K562 (cell line): ENCODE measurements at regions not wholly inside any gene's neighbourhood (a gene's known extent, or its start where the extent isn't known, plus 50 kb on each side); places are given as distances from the start of the nearest gene placed in this dataset.

Experiments used
- ASH1L ChIP-seq: fragments of 450-650 bp; IDR thresholded peaks from 2 replicates; pipeline ENCODE4 v1.6.1; 2018; ENCODE audit warnings: borderline replicate concordance, mild to moderate bottlenecking, low read depth; ENCODE audit not compliant: partially characterized antibody
- BRD9 ChIP-seq: fragments of 450-650 bp; IDR thresholded peaks from 2 replicates; pipeline ENCODE4 v1.6.1; 2018; ENCODE audit warnings: low read depth; ENCODE audit not compliant: partially characterized antibody
- HSF4 ChIP-seq: fragments of 250-450 bp; sonication (Bioruptor Pico); IDR thresholded peaks from 2 replicates; pipeline ENCODE4 v2.1.2; 2022; ENCODE audit warnings: mild to moderate bottlenecking, moderate library complexity, borderline replicate concordance
- MEF2A ChIP-seq: IDR thresholded peaks from 2 replicates; pipeline ENCODE4 v1.6.1; 2011; ENCODE audit warnings: low read depth, mild to moderate bottlenecking, low read length, moderate library complexity; ENCODE audit not compliant: control insufficient read depth
- NR2C2 ChIP-seq, 2 experiments: fragments of 200-800 bp in 1 of 2; sonication (Bioruptor generic) in 1 of 2; sonication (generic) in 1 of 2; formaldehyde crosslinking in 1 of 2; IDR thresholded peaks; 2 replicates each; pipeline versions ENCODE4 v1.6.1 to v1.8.0; 2016 to 2022; ENCODE audit warnings: mild to moderate bottlenecking in 1 of 2, missing compliant biosample characterization in 1 of 2, missing genetic modification characterization in 1 of 2, missing genetic modification reagents in 1 of 2
- XRCC5 ChIP-seq: fragments of 200-400 bp; formaldehyde crosslinking; IDR thresholded peaks from 2 replicates; pipeline ENCODE4 v1.6.1; 2017; ENCODE audit warnings: low read depth, mild to moderate bottlenecking, low read length
- ZC3H4 ChIP-seq: sonication (generic); formaldehyde crosslinking; IDR thresholded peaks from 2 replicates; pipeline ENCODE4 v1.9.0; 2021; ENCODE audit warnings: missing genetic modification reagents, borderline replicate concordance
- TF ChIP-seq, protein P1 (sequence below): sonication (generic); formaldehyde crosslinking; IDR thresholded peaks from 2 replicates; pipeline ENCODE4 v1.4.0; 2020; ENCODE audit warnings: mild to moderate bottlenecking, missing genetic modification reagents
- TF ChIP-seq, protein P2 (sequence below): sonication (generic); formaldehyde crosslinking; IDR thresholded peaks from 2 replicates; pipeline ENCODE4 v1.8.0; 2022; ENCODE audit warnings: missing genetic modification reagents, mild to moderate bottlenecking, borderline replicate concordance

DNA sequence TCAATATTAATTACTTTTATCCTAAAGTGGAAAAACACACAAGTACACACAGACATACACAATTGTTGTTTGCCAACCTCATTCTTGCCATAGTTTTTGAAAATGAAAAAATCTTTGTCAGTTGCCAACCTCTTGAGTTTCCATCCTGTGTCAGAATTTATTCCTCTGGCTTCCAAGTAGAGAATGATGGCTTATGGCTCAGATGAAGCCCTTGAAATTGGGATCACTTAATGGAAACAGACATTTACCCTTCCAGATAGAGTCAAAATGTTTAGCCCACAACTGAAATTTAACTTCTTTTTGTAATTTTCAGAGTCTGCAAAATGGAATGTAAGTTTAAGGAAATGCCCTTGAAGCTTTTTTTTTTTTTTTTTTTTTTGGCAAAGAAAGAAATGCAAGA, 321.6 kb upstream of the TNP1 start (continued):
- TF ChIP-seq NR2C2 (CRISPR knock-in tag; IDR thresholded peaks at IDR 0.05) (no peak), NR2C2 (tag; IDR thresholded peaks at IDR 0.05) (no peak), ASH1L (no peak), ZC3H4 (CRISPR knock-in tag) (no peak), MEF2A (no peak), XRCC5 (no peak), HSF4 (CRISPR knock-in tag) (no peak), BRD9 (no peak)
- TF ChIP-seq, protein P1, sequence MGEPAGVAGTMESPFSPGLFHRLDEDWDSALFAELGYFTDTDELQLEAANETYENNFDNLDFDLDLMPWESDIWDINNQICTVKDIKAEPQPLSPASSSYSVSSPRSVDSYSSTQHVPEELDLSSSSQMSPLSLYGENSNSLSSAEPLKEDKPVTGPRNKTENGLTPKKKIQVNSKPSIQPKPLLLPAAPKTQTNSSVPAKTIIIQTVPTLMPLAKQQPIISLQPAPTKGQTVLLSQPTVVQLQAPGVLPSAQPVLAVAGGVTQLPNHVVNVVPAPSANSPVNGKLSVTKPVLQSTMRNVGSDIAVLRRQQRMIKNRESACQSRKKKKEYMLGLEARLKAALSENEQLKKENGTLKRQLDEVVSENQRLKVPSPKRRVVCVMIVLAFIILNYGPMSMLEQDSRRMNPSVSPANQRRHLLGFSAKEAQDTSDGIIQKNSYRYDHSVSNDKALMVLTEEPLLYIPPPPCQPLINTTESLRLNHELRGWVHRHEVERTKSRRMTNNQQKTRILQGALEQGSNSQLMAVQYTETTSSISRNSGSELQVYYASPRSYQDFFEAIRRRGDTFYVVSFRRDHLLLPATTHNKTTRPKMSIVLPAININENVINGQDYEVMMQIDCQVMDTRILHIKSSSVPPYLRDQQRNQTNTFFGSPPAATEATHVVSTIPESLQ (CRISPR knock-in tag): no peak
- TF ChIP-seq, protein P2, sequence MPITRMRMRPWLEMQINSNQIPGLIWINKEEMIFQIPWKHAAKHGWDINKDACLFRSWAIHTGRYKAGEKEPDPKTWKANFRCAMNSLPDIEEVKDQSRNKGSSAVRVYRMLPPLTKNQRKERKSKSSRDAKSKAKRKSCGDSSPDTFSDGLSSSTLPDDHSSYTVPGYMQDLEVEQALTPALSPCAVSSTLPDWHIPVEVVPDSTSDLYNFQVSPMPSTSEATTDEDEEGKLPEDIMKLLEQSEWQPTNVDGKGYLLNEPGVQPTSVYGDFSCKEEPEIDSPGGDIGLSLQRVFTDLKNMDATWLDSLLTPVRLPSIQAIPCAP (CRISPR knock-in tag): no peak
